AG09319 (cell line): ENCODE measurements at regions not wholly inside any gene's neighbourhood (a gene's known extent, or its start where the extent isn't known, plus 50 kb on each side); places are given as distances from the start of the nearest gene placed in this dataset.

Experiments
- DNase-seq: peaks from one replicate; pipeline ENCODE4 v3.0.0-alpha.2; 2010; ENCODE audit warnings: low read depth; ENCODE audit errors: extremely low read depth
- CTCF ChIP-seq: IDR thresholded peaks from 2 replicates; pipeline ENCODE4 v1.5.1; 2011; ENCODE audit warnings: low read depth, mild to moderate bottlenecking, inconsistent platforms, low read length, moderate library complexity

- no peak for DNase-seq
- no peak for TF ChIP-seq CTCF
These were observed 77.4 kb downstream of the PTGR3 start for GRCh38 chr18:75131381-75132000.

GRCh38 chr18:75130591-75131328 lies 78.2 kb downstream of the PTGR3 start:
- no peak for DNase-seq
- peak; percentile 26 for TF ChIP-seq CTCF

DNA sequence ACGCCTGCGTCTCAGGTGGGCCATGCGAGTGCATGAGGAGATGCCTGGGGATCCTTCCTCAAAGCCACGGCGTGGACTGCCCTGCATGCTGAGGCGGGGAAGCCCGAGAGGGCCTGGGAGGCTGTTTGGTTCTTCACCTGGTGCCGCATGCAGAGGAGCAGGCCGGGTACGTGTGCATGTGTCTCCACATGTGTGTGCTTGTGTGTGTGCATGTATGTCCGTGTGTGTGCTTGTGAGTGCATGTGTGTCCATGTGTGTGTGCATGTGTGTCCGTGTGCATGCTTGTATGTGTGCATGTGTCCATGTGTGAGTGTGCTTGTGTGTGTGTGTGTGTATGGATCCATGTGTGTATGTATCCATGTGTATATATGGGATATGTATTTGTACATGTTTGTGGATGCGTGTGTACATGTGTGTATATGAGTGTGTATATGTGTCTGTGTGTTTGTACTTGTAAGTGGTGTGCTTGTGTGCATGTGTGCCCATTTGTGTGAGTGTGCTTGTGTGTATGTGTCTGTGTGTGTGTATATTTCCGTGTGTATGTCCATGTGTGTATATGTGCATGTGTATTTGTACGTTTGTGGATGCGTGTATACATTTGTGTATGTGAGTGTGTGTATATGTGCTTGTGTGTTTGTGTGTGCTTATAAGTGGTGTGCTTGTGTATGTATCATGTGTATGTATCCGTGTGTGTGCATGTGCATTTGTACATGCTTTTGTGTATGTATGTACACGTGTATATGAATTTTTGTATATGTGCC lies 79.0 kb downstream of the PTGR3 start:
- no peak for DNase-seq
- no peak for TF ChIP-seq CTCF

GRCh38 chr18:75128911-75129716 lies 79.8 kb downstream of the PTGR3 start:
- TF ChIP-seq CTCF, result no peak
- DNase-seq, result no peak

DNA sequence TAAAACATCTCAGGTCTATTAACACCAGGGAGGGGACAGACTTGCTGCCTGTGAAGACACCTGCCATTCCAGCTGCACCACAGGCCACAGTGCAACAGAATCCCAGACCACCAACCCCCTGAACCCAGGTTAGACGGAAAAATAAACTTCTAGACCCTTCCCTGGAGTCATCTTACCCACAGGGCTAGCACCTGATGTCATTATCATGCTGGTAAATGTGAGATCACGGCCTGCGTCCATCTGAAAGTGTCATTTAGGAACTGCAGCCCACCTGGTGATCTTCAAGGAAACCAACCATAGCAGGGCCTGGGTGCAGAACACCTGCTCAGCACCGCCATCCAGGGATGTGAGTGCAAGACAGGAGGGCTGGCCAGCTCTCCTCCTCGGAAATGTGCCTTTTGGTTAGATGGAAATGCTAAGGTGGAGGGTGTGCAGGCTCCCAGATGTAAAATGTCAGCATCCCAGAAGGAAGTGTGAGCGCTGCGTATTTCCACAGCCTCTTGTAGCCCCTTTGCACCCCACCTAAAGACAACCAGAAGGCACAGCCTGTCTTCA lies 80.8 kb downstream of the PTGR3 start:
- TF ChIP-seq CTCF, result no peak
- DNase-seq, result no peak

- no peak for TF ChIP-seq CTCF
- no peak for DNase-seq
These were observed 81.6 kb downstream of the PTGR3 start for GRCh38 chr18:75127143-75128021.
